GM23338 (cell line): ENCODE measurements at regions not wholly inside any gene's neighbourhood (a gene's known extent, or its start where the extent isn't known, plus 50 kb on each side); places are given as distances from the start of the nearest gene placed in this dataset.

Experiments
- CREB1 ChIP-seq: fragments of 250-450 bp; sonication (Bioruptor Pico); IDR thresholded peaks from 2 replicates; pipeline ENCODE4 v1.5.0; 2020; ENCODE audit warnings: low read depth, mild to moderate bottlenecking, moderate library complexity
- CTCF ChIP-seq, 2 experiments: fragments of 200-600 bp in 1 of 2; sonication (generic) in 1 of 2; conservative IDR thresholded peaks; 2 replicates each; pipeline versions ENCODE4 v1.5.1 to v1.6.1; 2016 to 2017; ENCODE audit warnings: antibody characterized with exemption in 2 of 2, low read depth in 2 of 2, mild to moderate bottlenecking in 2 of 2, moderate library complexity in 1 of 2
- ETS1 ChIP-seq: IDR thresholded peaks from 2 replicates; pipeline ENCODE4 v1.6.1; 2016; ENCODE audit warnings: antibody characterized with exemption
- EZH2 ChIP-seq: fragments of 200-600 bp; sonication (generic); IDR thresholded peaks from one replicate; pipeline ENCODE4 v1.8.0; 2017; ENCODE audit warnings: antibody characterized with exemption, mild to moderate bottlenecking, low read depth; ENCODE audit not compliant: unreplicated experiment
- EZH2phosphoT487 ChIP-seq: fragments of 200-600 bp; sonication (generic); IDR thresholded peaks from one replicate; pipeline ENCODE4 v1.8.1; 2018; ENCODE audit warnings: antibody characterized with exemption; ENCODE audit not compliant: unreplicated experiment
- JUNB ChIP-seq: IDR thresholded peaks from one replicate; pipeline ENCODE4 v1.6.1; 2016; ENCODE audit warnings: antibody characterized with exemption; ENCODE audit not compliant: unreplicated experiment
- NANOG ChIP-seq: IDR thresholded peaks from 2 replicates; pipeline ENCODE4 v1.6.1; 2016; ENCODE audit warnings: antibody characterized with exemption, borderline replicate concordance
- POLR2AphosphoS5 ChIP-seq: IDR thresholded peaks from 2 replicates; pipeline ENCODE4 v1.6.1; 2016; ENCODE audit warnings: antibody characterized with exemption, low read depth
- REST ChIP-seq: IDR thresholded peaks from one replicate; pipeline ENCODE4 v1.6.1; 2018; ENCODE audit warnings: antibody characterized with exemption; ENCODE audit not compliant: unreplicated experiment
- STAT1 ChIP-seq: IDR thresholded peaks from one replicate; pipeline ENCODE4 v1.6.1; 2016; ENCODE audit warnings: antibody characterized with exemption; ENCODE audit not compliant: unreplicated experiment
- ZNF114 ChIP-seq: fragments of 250-450 bp; sonication (Bioruptor Pico); IDR thresholded peaks from 2 replicates; pipeline ENCODE4 v1.5.0; 2020; ENCODE audit warnings: mild to moderate bottlenecking, moderate library complexity
- ZNF331 ChIP-seq: fragments of 250-450 bp; sonication (Bioruptor Pico); IDR thresholded peaks from 2 replicates; pipeline ENCODE4 v1.5.0; 2020; ENCODE audit warnings: low read depth, mild to moderate bottlenecking, moderate library complexity

- TF ChIP-seq EZH2 (no peak), STAT1 (no peak), CTCF (conservative IDR thresholded peaks at IDR 0.05; ENCODE audit: low read depth in 2 of 2) (no peak), JUNB (no peak), REST (no peak), POLR2AphosphoS5 (no peak), EZH2phosphoT487 (no peak), ETS1 (no peak), ZNF114 (CRISPR knock-in tag) (no peak), CREB1 (CRISPR knock-in tag) (no peak), NANOG (no peak), ZNF331 (no peak)
Measured at GRCh38 chr15:39497759-39498565, 82.9 kb upstream of the THBS1 start.
